Middle frontal gyrus (tissue), 1 donor: ENCODE measurements at regions not wholly inside any gene's neighbourhood (a gene's known extent, or its start where the extent isn't known, plus 50 kb on each side); places are given as distances from the start of the nearest gene placed in this dataset.

Experiments
- DNase-seq: peaks from one replicate; pipeline ENCODE4 v3.0.0-alpha.2; 2015; ENCODE audit warnings: low spot score; ENCODE audit errors: extremely low spot score

- no peak for DNase-seq
Observed at GRCh38 chr2:167900435-167901114, 346.8 kb downstream of the STK39 start.

GRCh38 chr2:167898340-167898739 lies 349.1 kb downstream of the STK39 start:
- DNase-seq: no peak

- DNase-seq: no peak
Observed at GRCh38 chr2:167891841-167892240, 355.6 kb downstream of the STK39 start.

- DNase-seq: no peak
Observed at GRCh38 chr2:167890739-167891138, 356.7 kb downstream of the STK39 start.

- DNase-seq: no peak
Observed at GRCh38 chr2:167880415-167880814, 367.0 kb downstream of the STK39 start.

- DNase-seq: no peak
Observed at GRCh38 chr2:167875529-167875928, 371.9 kb downstream of the STK39 start.

GRCh38 chr2:167874812-167875211 lies 372.6 kb downstream of the STK39 start:
- DNase-seq: no peak

GRCh38 chr2:167871286-167871685 lies 376.1 kb downstream of the STK39 start:
- no peak for DNase-seq

GRCh38 chr2:167869200-167869599 lies 378.2 kb downstream of the STK39 start:
- DNase-seq: no peak

- no peak for DNase-seq
Observed at GRCh38 chr2:167863377-167863776, 384.0 kb downstream of the STK39 start.

GRCh38 chr2:167862782-167863181 lies 384.6 kb downstream of the STK39 start:
- no peak for DNase-seq

GRCh38 chr2:167862296-167862695 lies 385.1 kb downstream of the STK39 start:
- DNase-seq: no peak

GRCh38 chr2:167861574-167862193 lies 385.7 kb downstream of the STK39 start:
- no peak for DNase-seq

- DNase-seq: no peak
Observed at GRCh38 chr2:167860082-167860481, 387.3 kb downstream of the STK39 start.

GRCh38 chr2:167859676-167860075 lies 387.7 kb downstream of the STK39 start:
- no peak for DNase-seq

- no peak for DNase-seq
Observed at GRCh38 chr2:167858086-167858485, 389.3 kb downstream of the STK39 start.

GRCh38 chr2:167857416-167857815 lies 390.0 kb downstream of the STK39 start:
- DNase-seq: no peak

- no peak for DNase-seq
Observed at GRCh38 chr2:167856190-167856589, 391.2 kb downstream of the STK39 start.

- no peak for DNase-seq
Observed at GRCh38 chr2:167855211-167855610, 392.2 kb downstream of the STK39 start.

- DNase-seq: no peak
Observed at GRCh38 chr2:167853717-167854116, 393.7 kb downstream of the STK39 start.

- DNase-seq: no peak
Observed at GRCh38 chr2:167851876-167852275, 395.5 kb downstream of the STK39 start.

GRCh38 chr2:167851323-167851860 lies 396.0 kb downstream of the STK39 start:
- DNase-seq: no peak
